Heart left ventricle (tissue), 13 donors: ENCODE measurements at regions not wholly inside any gene's neighbourhood (a gene's known extent, or its start where the extent isn't known, plus 50 kb on each side); places are given as distances from the start of the nearest gene placed in this dataset.

Experiments used
- CTCF ChIP-seq, 12 donors: fragments of 200-600 bp; sonication (generic) in 4 of 12; IDR thresholded peaks; one replicate each; pipeline versions ENCODE4 v1.5.0 to v1.8.0; 2018 to 2022; ENCODE audit warnings: antibody characterized with exemption in 12 of 12, mild to moderate bottlenecking in 5 of 12
- POLR2A ChIP-seq, 2 donors: fragments of 450-650 bp; IDR thresholded peaks; one replicate each; pipeline ENCODE4 v1.6.1; 2017; ENCODE audit warnings: antibody characterized with exemption in 2 of 2, mild to moderate bottlenecking in 2 of 2, moderate library complexity in 2 of 2
- donor health status: ischemic (EF 13 %, LVEDD 7.1; RV severe dilation, severe dysfunction).
- donor health status: DM: no; HTN: yes; CAD: no.
- donor health status: DM: no; HTN: no; CAD: no.
- donor health status: ischemic (EF 25% LVEDD 6.9; RV normal size, moderate dysfunction).
- donor health status: ischemic (EF 25% LVEDD 5.7; RV mildly dilated, moderate dysfunction).
- donor health status: ischemic (EF 35%, LVEDD 5.7; RV mildly dilated, moderate dysfunction).
- donor health status: nonischemic (EF 11% LVEDD 7.7; RV severe dilation, severe dysfunction).
- donor health status: DM: yes; HTN: yes; CAD: no.
- donor health status: PGD.
- donor health status: ischemic (EF 29% LVEDD 5.4; RV normal size, mild dysfunction).
- donor health status: nonischemic (EF 23%, LVEDD 6.1; RV moderate dilation, normal function).

DNA sequence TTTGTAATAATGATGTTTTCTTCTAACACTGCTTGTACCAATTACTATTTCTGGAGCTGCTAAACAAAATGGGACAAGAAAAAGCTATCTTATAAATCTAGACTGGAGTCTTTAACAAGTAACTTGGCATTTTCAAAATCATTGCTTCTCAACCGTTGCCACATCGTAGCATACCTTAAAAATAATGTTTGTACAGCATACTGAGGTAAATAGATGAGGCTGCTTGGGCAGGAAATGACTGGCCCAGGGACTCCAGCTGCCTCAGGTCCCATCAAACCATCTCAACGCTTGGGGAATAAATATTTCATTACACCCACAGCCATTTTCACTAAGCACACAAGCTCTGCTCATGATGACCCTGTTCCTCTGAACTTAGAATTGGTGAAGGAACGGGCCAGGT, 115.1 kb downstream of the SPANXA1 start:
- TF ChIP-seq CTCF (IDR thresholded peaks at IDR 0.05) (no peak), POLR2A (IDR thresholded peaks at IDR 0.05) (no peak)
